Heart left ventricle (tissue), 13 donors: ENCODE measurements at regions not wholly inside any gene's neighbourhood (a gene's known extent, or its start where the extent isn't known, plus 50 kb on each side); places are given as distances from the start of the nearest gene placed in this dataset.

Experiments used
- CTCF ChIP-seq, 12 donors: fragments of 200-600 bp; sonication (generic) in 4 of 12; IDR thresholded peaks; one replicate each; pipeline versions ENCODE4 v1.5.0 to v1.8.0; 2018 to 2022; ENCODE audit warnings: antibody characterized with exemption in 12 of 12, mild to moderate bottlenecking in 5 of 12
- POLR2A ChIP-seq, 2 donors: fragments of 450-650 bp; IDR thresholded peaks; one replicate each; pipeline ENCODE4 v1.6.1; 2017; ENCODE audit warnings: antibody characterized with exemption in 2 of 2, mild to moderate bottlenecking in 2 of 2, moderate library complexity in 2 of 2
- donor health status: ischemic (EF 13 %, LVEDD 7.1; RV severe dilation, severe dysfunction).
- donor health status: DM: no; HTN: yes; CAD: no.
- donor health status: DM: no; HTN: no; CAD: no.
- donor health status: ischemic (EF 25% LVEDD 6.9; RV normal size, moderate dysfunction).
- donor health status: ischemic (EF 25% LVEDD 5.7; RV mildly dilated, moderate dysfunction).
- donor health status: ischemic (EF 35%, LVEDD 5.7; RV mildly dilated, moderate dysfunction).
- donor health status: nonischemic (EF 11% LVEDD 7.7; RV severe dilation, severe dysfunction).
- donor health status: DM: yes; HTN: yes; CAD: no.
- donor health status: PGD.
- donor health status: ischemic (EF 29% LVEDD 5.4; RV normal size, mild dysfunction).
- donor health status: nonischemic (EF 23%, LVEDD 6.1; RV moderate dilation, normal function).

GRCh38 chr4:20589436-20589835, 110.8 kb upstream of the PACRGL start:
- no peak for TF ChIP-seq CTCF (IDR thresholded peaks at IDR 0.05)
- no peak for TF ChIP-seq POLR2A (IDR thresholded peaks at IDR 0.05)
